WI38 (cell line): ENCODE measurements at regions not wholly inside any gene's neighbourhood (a gene's known extent, or its start where the extent isn't known, plus 50 kb on each side); places are given as distances from the start of the nearest gene placed in this dataset.

Experiments used
- H3K4me3 ChIP-seq: 2 replicates; pipeline ENCODE4 v1.5.1; 2011; ENCODE audit warnings: low read depth, mild to moderate bottlenecking, control low read depth, low read length
- CTCF ChIP-seq: IDR thresholded peaks from 2 replicates; pipeline ENCODE4 v1.5.1; 2012; ENCODE audit warnings: low read depth, mild to moderate bottlenecking, control low read depth, low read length

- H3K4me3 ChIP-seq, result no peak overlapping the region
- TF ChIP-seq CTCF, result no peak
These were observed 360.6 kb upstream of the SGO1 start for GRCh38 chr3:20546636-20547035.

- no peak for TF ChIP-seq CTCF
These were observed 357.7 kb upstream of the SGO1 start for GRCh38 chr3:20543535-20544226.

GRCh38 chr3:20540066-20540465 lies 354.1 kb upstream of the SGO1 start:
- no peak overlapping the region for H3K4me3 ChIP-seq

More at GRCh38 chr3:20543535-20544226, 357.7 kb upstream of the SGO1 start:
- no peak overlapping the region for H3K4me3 ChIP-seq

GRCh38 chr3:20539666-20540065 lies 353.7 kb upstream of the SGO1 start:
- no peak for TF ChIP-seq CTCF
- H3K4me3 ChIP-seq, result no peak overlapping the region

More at GRCh38 chr3:20540066-20540465, 354.1 kb upstream of the SGO1 start:
- no peak for TF ChIP-seq CTCF

- TF ChIP-seq CTCF, result no peak
- no peak overlapping the region for H3K4me3 ChIP-seq
These were observed 351.2 kb upstream of the SGO1 start for GRCh38 chr3:20537234-20537633.

GRCh38 chr3:20529911-20530310 lies 343.9 kb upstream of the SGO1 start:
- no peak for TF ChIP-seq CTCF
- no peak overlapping the region for H3K4me3 ChIP-seq

GRCh38 chr3:20528180-20528770 lies 342.3 kb upstream of the SGO1 start:
- TF ChIP-seq CTCF, result no peak
- H3K4me3 ChIP-seq, result no peak overlapping the region
